NCI-H2171 (cell line): ENCODE measurements at regions not wholly inside any gene's neighbourhood (a gene's known extent, or its start where the extent isn't known, plus 50 kb on each side); places are given as distances from the start of the nearest gene placed in this dataset.
"Not testable (repeated sequence)": the region's sequence is repeated elsewhere in the genome, so short reads cannot be mapped to it uniquely, and the experiment has no call there.

Experiments
- DNase-seq: peaks from one replicate; lab custom pipeline; 2025; lab: John Stamatoyannopoulos, UW

- DNase-seq, result no peak
These were observed 90.1 kb upstream of the NEDD4L start for GRCh38 chr18:57953883-57954282.

GRCh38 chr18:57951999-57952774 is 91.8 kb upstream of the NEDD4L start:
- no peak for DNase-seq

GRCh38 chr18:57951117-57951796 is 92.8 kb upstream of the NEDD4L start:
- DNase-seq, result no peak

- no peak for DNase-seq
These were observed 93.5 kb upstream of the NEDD4L start for GRCh38 chr18:57950542-57950941.

- DNase-seq, result not testable (repeated sequence)
These were observed 94.7 kb upstream of the NEDD4L start for GRCh38 chr18:57949335-57949734.

- DNase-seq, result no peak
These were observed 96.9 kb upstream of the NEDD4L start for GRCh38 chr18:57947117-57947516.

GRCh38 chr18:57943723-57944122 is 100.3 kb upstream of the NEDD4L start:
- DNase-seq, result no peak

- no peak for DNase-seq
These were observed 101.5 kb upstream of the NEDD4L start for GRCh38 chr18:57942493-57942892.

GRCh38 chr18:57941841-57942489 is 102.1 kb upstream of the NEDD4L start:
- no peak for DNase-seq

- no peak for DNase-seq
These were observed 103.8 kb upstream of the NEDD4L start for GRCh38 chr18:57940166-57940660.

GRCh38 chr18:57934375-57934774 is 109.7 kb upstream of the NEDD4L start:
- not testable (repeated sequence) for DNase-seq

GRCh38 chr18:57931038-57931437 is 113.0 kb upstream of the NEDD4L start:
- DNase-seq, result no peak

GRCh38 chr18:57930476-57930875 is 113.5 kb upstream of the NEDD4L start:
- DNase-seq, result peak; percentile 79

GRCh38 chr18:57929922-57930321 is 114.1 kb upstream of the NEDD4L start:
- no peak for DNase-seq

- no peak for DNase-seq
These were observed 115.6 kb upstream of the NEDD4L start for GRCh38 chr18:57928466-57928865.

GRCh38 chr18:57927511-57927910 is 116.5 kb upstream of the NEDD4L start:
- DNase-seq, result no peak

- DNase-seq, result no peak
These were observed 118.3 kb upstream of the NEDD4L start for GRCh38 chr18:57925706-57926105.

- no peak for DNase-seq
These were observed 120.4 kb upstream of the NEDD4L start for GRCh38 chr18:57923611-57924010.

GRCh38 chr18:57922885-57923284 is 119.8 kb upstream of the ATP8B1 start:
- no peak for DNase-seq

GRCh38 chr18:57921708-57922107 is 118.6 kb upstream of the ATP8B1 start:
- DNase-seq, result no peak

GRCh38 chr18:57920036-57920435 is 116.9 kb upstream of the ATP8B1 start:
- DNase-seq, result no peak

GRCh38 chr18:57918601-57919000 is 115.5 kb upstream of the ATP8B1 start:
- peak; percentile 37 for DNase-seq

- no peak for DNase-seq
These were observed 113.6 kb upstream of the ATP8B1 start for GRCh38 chr18:57916684-57917083.
